Loucy (cell line): ENCODE measurements at regions not wholly inside any gene's neighbourhood (a gene's known extent, or its start where the extent isn't known, plus 50 kb on each side); places are given as distances from the start of the nearest gene placed in this dataset.

Source experiments
- EZH2phosphoT487 ChIP-seq: fragments of 200-600 bp; IDR thresholded peaks from 2 replicates; pipeline ENCODE4 v1.6.1; 2018; ENCODE audit warnings: antibody characterized with exemption, mild to moderate bottlenecking, moderate library complexity, borderline replicate concordance
- TF ChIP-seq, protein P1 (sequence below): fragments of 200-600 bp; sonication (generic); conservative IDR thresholded peaks from 2 replicates; pipeline ENCODE4 v1.5.1; 2014; ENCODE audit warnings: mild to moderate bottlenecking, antibody characterized with exemption, low read length

DNA sequence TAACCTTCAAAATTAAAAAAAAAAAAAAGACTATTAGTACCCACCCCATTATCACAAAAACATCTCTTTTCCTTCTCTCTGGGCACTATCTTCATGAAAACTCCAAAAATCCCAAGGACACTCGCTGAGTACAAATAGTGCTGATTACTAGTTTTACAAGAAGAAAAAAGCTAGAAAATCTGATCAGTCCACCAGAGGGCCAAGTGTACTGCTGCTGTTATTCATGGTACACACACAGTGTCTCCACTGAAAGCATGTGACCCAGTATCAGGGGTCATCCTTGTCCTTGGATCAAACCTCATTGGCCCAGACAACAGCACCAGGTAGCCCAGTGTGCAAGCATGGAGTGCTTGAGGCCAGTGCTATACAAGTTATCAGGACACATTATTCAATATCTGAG, 382.7 kb upstream of the KLHL29 start:
- TF ChIP-seq, protein P1, sequence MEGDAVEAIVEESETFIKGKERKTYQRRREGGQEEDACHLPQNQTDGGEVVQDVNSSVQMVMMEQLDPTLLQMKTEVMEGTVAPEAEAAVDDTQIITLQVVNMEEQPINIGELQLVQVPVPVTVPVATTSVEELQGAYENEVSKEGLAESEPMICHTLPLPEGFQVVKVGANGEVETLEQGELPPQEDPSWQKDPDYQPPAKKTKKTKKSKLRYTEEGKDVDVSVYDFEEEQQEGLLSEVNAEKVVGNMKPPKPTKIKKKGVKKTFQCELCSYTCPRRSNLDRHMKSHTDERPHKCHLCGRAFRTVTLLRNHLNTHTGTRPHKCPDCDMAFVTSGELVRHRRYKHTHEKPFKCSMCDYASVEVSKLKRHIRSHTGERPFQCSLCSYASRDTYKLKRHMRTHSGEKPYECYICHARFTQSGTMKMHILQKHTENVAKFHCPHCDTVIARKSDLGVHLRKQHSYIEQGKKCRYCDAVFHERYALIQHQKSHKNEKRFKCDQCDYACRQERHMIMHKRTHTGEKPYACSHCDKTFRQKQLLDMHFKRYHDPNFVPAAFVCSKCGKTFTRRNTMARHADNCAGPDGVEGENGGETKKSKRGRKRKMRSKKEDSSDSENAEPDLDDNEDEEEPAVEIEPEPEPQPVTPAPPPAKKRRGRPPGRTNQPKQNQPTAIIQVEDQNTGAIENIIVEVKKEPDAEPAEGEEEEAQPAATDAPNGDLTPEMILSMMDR, result no peak
- TF ChIP-seq EZH2phosphoT487, result no peak
